ENCODE measurements at regions not wholly inside any gene's neighbourhood (a gene's known extent, or its start where the extent isn't known, plus 50 kb on each side); places are given as distances from the start of the nearest gene placed in this dataset.
"Not testable (repeated sequence)": the region's sequence is repeated elsewhere in the genome, so short reads cannot be mapped to it uniquely, and the experiment has no call there.

DNA sequence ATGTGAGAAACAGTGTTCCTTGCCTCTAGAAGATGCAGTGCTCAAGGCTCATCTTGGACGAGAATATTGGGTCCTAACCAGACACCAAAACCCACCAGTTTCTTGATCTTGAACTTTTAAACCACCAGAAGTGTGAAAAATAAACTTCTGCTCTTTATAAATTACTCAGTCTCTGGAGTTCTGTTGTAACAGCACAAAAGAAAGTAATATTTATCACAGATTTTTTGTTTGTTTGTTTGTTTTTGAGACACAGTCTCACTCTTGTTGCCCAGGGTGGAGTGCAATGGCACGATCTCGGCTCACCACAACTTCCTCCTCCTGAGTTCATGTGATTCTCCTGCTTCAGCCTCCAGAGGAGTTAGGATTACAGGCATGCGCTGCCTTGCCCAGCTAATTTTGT is 371.1 kb upstream of the NDST4 start:
- ChIA-PET POLR2A (no interaction called here), CTCF (no interaction called here)
- DNase-seq (ENCODE audit: extremely low spot score): no peak
- TF ChIP-seq, protein P1, sequence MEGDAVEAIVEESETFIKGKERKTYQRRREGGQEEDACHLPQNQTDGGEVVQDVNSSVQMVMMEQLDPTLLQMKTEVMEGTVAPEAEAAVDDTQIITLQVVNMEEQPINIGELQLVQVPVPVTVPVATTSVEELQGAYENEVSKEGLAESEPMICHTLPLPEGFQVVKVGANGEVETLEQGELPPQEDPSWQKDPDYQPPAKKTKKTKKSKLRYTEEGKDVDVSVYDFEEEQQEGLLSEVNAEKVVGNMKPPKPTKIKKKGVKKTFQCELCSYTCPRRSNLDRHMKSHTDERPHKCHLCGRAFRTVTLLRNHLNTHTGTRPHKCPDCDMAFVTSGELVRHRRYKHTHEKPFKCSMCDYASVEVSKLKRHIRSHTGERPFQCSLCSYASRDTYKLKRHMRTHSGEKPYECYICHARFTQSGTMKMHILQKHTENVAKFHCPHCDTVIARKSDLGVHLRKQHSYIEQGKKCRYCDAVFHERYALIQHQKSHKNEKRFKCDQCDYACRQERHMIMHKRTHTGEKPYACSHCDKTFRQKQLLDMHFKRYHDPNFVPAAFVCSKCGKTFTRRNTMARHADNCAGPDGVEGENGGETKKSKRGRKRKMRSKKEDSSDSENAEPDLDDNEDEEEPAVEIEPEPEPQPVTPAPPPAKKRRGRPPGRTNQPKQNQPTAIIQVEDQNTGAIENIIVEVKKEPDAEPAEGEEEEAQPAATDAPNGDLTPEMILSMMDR (IDR thresholded peaks at IDR 0.05; ENCODE audit: control extremely low read depth, extremely low read depth, low read depth, missing control alignments): no peak

DNA sequence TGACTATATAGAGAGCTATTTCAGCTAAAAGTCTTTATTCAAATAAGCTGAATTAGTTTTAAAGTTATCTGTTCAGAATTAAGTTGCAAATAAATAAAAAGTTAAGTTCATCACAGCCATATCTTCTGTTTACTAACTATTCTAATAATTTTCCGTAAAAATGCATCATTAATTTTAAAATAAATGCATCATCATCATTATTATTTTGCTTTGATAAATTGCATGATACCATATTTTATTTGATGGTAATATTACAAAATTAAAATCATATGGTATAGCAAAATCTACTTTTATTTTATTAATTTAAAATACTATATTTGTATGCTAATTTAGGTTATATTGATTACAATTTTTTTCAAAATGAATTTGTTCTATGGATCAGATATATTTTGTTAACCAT is 357.3 kb upstream of the NDST4 start:
- no peak for DNase-seq (ENCODE audit: extremely low spot score)
- ChIA-PET CTCF (no interaction called here), POLR2A (no interaction called here)
- TF ChIP-seq, protein P1 (IDR thresholded peaks at IDR 0.05; ENCODE audit: control extremely low read depth, extremely low read depth, low read depth, missing control alignments): no peak

DNA sequence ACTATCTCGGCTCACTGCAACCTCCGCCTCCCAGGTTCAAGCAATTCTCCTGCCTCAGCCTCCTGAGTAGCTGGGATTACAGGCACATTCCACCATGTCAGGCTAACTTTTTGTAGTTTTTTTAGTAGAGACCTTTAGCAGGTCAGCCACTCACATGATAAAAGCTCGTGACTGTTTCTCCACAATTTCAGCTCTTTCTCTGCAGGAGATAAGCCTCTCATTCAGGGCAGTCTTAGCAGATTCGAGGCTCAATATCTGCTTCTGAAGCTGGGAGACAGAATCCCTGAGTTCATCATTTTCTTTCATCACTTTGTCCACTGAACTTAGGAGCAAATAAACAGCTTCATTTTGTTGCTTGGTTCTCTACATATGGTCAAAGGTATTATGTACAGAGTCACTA is 345.9 kb upstream of the NDST4 start:
- CTCF ChIA-PET; DNase-seq (ENCODE audit: extremely low spot score); POLR2A ChIA-PET: not testable (repeated sequence)

DNA sequence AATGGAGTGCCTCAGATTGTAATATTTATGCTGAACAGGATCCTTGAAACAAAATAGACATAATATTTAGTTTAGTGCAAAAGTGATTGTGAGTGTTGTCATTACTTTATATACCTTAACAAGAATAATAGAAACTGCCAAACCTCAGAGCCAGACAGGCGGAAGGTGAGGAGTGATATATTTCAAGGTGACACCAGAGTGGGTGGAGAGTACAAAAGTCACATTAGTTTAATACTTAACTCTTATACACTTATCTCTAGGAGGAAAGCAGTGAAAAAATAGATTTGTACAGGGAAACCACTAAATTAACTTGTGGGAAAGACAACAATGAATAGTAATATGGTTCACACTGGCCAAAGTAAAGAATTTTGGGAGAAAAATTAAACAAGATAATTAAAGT is 342.8 kb upstream of the NDST4 start:
- ChIA-PET CTCF (no interaction called here), POLR2A (no interaction called here)
- TF ChIP-seq, protein P1 (IDR thresholded peaks at IDR 0.05; ENCODE audit: control extremely low read depth, extremely low read depth, low read depth, missing control alignments): no peak
- DNase-seq (ENCODE audit: extremely low spot score): no peak

DNA sequence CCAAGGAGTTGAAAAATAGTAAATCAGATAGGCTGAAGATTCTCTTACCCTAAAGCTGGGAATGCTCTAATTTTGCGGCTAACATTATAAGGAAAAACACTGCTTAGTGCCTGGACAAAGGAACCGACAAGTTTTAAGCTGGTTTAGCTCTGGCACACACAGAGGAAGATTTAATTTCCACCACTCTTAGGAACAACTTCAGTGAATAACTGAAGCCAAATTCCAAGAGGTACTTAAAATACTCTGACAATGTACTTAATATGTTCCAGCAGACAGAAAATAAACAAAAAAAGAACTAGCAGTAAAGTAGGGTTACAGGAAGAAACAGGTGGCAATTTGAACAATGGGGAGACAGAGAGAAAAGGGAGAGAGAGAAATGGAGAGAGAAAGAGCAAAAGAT is 340.8 kb upstream of the NDST4 start:
- TF ChIP-seq, protein P1 (IDR thresholded peaks at IDR 0.05; ENCODE audit: control extremely low read depth, extremely low read depth, low read depth, missing control alignments): no peak
- ChIA-PET CTCF (no interaction called here), POLR2A (no interaction called here)
- no peak for DNase-seq (ENCODE audit: extremely low spot score)

DNA sequence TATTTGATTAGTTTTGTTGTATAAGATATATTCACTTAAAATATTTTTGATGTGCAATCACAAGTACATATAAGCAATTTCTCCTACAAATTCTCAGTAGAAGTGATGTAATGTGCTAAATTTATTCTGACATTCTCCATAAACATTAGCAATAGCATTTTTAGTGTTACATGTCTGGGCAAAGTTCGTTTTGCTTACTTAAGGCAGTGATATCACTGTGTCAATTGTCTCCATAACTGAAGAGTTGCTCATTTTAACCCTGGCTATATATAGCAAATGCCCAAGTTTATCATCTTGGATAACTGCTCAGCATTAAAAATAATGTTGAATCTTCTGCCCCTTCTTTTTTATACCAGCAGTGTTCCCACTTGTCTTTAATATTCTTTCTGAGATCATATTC is 340.0 kb upstream of the NDST4 start:
- ChIA-PET CTCF (no interaction called here), POLR2A (no interaction called here)
- TF ChIP-seq, protein P1 (IDR thresholded peaks at IDR 0.05; ENCODE audit: control extremely low read depth, extremely low read depth, low read depth, missing control alignments): no peak
- DNase-seq (ENCODE audit: extremely low spot score): no peak

DNA sequence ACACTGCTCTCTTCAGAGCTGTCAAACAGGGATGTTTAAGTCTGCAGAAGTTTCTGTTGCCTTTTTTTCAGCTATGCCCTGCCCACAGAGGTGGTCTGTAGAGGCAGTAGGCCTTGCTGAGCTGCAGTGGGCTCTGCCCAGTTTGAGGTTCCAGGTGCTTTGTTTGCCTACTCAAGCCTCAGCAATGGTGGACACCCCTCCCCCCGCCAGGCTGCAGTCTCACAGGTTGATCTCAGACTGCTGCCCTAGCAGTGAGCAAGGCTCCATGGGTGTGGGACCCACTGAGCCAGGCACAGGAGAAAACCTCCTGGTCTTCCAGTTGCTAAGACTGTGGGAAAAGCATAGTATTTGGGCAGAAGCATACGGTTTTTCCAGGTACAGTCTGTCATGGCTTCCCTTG is 338.8 kb upstream of the NDST4 start:
- POLR2A ChIA-PET; DNase-seq (ENCODE audit: extremely low spot score); CTCF ChIA-PET: not testable (repeated sequence)

DNA sequence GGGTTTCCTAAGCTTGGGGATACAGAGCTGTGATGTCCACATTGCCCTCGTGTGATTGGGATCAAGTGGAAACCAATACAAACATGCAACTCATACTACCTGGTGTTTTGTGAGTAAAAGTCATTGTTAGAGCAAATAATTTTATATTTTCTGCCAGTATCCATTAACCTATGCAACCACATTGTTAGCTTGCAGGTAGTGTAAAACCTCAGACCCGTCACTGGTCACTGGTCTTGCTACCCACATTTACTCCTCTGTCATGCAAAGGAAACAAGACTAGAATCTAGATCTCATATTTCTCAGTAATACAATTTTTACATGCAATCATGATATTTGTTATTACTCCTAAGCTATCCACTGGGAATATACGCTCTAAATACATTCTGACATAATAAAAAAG is 324.3 kb upstream of the NDST4 start:
- DNase-seq (ENCODE audit: extremely low spot score): no peak
- POLR2A ChIA-PET: no interaction called here
- CTCF ChIA-PET: no interaction called here
- TF ChIP-seq, protein P1 (IDR thresholded peaks at IDR 0.05; ENCODE audit: control extremely low read depth, extremely low read depth, low read depth, missing control alignments): no peak

All from GM10248 (cell line).